GM12874 (cell line): ENCODE measurements at regions not wholly inside any gene's neighbourhood (a gene's known extent, or its start where the extent isn't known, plus 50 kb on each side); places are given as distances from the start of the nearest gene placed in this dataset.

Source experiments
- TF ChIP-seq, protein P1 (sequence below): IDR thresholded peaks from 2 replicates; pipeline ENCODE4 v1.5.1; 2011; ENCODE audit warnings: low read depth, mild to moderate bottlenecking, control low read depth, low read length, moderate library complexity; ENCODE audit not compliant: insufficient read depth

DNA sequence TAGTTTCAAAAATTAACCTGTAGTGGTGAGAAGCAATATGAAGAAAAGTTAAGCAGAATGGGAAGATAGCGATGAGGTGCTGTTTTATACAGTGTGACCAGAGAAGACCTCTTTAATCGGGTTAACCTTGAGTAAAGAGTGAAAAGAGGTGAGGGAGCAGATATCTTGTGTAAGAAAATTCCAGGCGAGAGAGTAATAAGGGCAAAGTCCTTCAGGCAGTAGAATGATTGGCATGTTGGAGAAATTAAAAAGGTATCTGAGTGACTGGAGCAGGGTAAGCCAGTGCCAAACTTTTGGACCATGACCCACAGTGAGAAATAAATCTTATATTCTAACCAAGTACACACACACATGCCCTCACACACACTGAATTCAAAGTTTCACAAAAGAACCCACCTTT, 374.7 kb upstream of the LARGE1 start:
- TF ChIP-seq, protein P1, sequence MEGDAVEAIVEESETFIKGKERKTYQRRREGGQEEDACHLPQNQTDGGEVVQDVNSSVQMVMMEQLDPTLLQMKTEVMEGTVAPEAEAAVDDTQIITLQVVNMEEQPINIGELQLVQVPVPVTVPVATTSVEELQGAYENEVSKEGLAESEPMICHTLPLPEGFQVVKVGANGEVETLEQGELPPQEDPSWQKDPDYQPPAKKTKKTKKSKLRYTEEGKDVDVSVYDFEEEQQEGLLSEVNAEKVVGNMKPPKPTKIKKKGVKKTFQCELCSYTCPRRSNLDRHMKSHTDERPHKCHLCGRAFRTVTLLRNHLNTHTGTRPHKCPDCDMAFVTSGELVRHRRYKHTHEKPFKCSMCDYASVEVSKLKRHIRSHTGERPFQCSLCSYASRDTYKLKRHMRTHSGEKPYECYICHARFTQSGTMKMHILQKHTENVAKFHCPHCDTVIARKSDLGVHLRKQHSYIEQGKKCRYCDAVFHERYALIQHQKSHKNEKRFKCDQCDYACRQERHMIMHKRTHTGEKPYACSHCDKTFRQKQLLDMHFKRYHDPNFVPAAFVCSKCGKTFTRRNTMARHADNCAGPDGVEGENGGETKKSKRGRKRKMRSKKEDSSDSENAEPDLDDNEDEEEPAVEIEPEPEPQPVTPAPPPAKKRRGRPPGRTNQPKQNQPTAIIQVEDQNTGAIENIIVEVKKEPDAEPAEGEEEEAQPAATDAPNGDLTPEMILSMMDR: no peak

DNA sequence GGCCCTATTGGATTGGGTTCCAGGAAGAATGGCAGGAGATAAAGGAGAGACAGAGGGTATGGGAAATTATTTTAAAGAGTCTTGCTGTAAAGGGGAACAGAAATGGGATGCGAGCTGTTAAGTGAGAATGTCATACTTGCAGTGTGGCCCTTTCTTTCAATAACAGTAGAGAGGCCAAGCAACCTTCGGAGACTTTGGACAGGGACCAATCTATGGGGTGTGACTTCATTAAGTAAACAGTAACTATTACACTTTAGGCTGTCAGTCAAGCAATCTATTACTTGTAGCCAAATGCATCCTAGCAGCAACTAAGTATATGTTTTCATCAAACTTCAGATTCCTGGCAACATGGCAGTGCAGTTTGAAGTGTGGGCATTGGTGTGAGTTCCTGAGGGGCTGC, 376.2 kb upstream of the LARGE1 start:
- TF ChIP-seq, protein P1: no peak

DNA sequence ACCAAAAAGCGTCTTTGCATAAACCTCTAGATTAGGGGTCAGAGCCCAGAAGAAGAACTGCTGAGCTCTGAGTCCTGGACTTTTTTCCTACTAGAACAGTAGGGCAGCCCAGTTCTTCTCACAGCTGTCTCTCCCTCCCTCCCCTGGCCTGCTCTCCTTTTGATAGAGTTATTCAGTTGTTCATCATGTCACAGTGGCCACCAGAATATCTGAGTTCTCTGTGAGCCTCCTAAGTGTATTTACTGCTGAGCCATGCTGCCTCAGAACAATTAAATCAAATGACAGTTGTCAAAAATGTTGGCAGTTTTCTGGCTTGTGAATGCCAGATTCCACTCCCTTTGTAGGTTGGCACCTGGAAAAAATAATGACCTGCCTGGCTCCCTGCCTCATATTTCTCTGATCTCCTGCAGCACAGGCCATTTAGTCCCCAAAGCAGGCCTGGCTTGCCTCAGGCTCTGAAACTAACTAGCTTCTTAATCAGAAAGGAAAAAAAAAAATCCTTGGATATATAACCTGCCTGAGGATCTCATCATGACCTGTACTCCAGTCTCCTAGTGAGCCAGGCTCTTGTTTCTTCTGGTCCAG, 377.4 kb upstream of the LARGE1 start:
- TF ChIP-seq, protein P1: no peak

DNA sequence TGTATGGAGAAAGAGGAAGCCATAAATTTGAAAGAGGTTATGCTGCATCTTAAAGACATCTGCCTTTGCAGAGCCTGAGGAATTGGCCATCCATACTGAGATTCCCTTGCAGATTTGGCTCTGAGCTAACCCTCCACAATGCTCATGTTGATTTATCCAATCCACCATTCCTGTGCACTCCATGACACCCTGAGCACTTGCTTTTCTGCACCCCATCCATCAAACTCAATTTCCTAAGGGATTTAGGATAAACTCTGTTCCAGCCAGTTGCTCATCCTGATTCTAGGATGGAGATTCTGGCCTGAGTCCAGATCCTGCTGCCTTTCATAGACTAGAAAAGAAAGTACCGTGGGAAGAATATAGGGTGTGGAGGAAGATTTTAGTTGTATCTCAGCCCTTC, 379.2 kb upstream of the LARGE1 start:
- TF ChIP-seq, protein P1: no peak

DNA sequence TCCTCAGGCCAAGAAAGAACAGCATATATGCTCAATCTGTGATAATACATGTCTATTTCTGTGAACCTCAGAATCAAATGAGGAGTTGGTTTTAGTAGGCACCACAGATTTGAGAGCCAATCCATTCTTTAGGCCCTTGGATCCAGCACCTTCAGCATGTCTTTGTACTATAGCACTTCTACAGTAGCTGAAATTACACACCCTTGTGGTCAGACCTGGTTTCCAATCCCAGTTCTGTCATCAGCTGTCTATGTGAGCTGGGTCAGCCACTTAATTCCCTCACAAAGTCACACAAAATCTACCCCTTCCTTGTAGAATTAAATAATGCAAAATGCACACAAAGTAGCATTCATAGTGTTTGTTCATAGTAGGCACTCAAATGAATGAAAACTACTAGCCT, 381.3 kb upstream of the LARGE1 start:
- TF ChIP-seq, protein P1: no peak

DNA sequence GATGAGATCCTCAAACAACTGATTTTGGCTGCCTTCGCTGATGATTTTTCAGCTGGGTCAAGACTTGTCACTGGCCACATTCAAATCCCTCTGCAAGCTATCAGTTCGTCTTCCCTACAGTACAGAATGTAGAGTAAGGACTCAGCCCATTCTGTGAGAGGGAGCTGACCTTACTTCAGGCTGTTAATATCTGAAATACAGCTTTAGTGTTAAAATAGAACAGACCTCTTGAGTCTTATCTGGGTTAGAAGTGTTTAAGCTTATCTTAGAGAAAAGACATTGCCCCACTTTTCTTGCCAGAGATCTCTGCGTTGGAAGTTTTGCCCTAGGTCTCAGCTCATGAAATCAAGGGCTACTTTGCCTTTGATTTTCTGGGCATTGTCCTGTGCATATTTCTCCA, 383.4 kb upstream of the LARGE1 start:
- TF ChIP-seq, protein P1: no peak

DNA sequence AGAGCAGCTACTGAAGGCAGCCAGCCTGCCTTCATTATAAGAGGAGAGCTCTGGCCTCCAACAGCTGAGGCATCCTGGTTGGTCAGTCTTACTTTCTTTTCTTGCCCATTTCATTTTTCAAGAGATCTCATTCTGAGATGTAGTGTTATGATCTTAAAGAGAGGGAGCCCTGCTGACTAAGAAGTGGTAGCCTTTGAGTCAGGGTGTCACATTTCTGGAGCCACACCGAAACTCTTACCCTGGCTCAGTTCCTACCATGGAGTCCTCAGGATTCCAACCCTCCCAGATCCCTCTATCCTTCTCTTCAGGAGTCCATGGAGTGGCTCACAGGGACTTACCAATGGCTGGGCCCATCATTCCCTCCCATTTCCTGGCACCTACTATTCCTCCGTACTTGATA, 386.1 kb upstream of the LARGE1 start:
- TF ChIP-seq, protein P1: no peak
